Frontal cortex (tissue), 3 donors: ENCODE measurements at regions not wholly inside any gene's neighbourhood (a gene's known extent, or its start where the extent isn't known, plus 50 kb on each side); places are given as distances from the start of the nearest gene placed in this dataset.
"Not testable (repeated sequence)": the region's sequence is repeated elsewhere in the genome, so short reads cannot be mapped to it uniquely, and the experiment has no call there.

Experiments used
- DNase-seq, 2 donors: peaks; one replicate each; pipeline ENCODE4 v3.0.0; 2012; ENCODE audit warnings: low spot score in 2 of 2
- FAIRE-seq: peaks from 2 replicates; lab custom pipeline; 2012; peaks lifted over from hg19 to GRCh38; lab: Jason Lieb, UNC
- donor health status: control.
- donor health status: control.
- donor health status: control.

GRCh38 chr10:28733245-28733644 is 55.9 kb downstream of the BAMBI start:
- FAIRE-seq (no peak), DNase-seq (no peak)

DNA sequence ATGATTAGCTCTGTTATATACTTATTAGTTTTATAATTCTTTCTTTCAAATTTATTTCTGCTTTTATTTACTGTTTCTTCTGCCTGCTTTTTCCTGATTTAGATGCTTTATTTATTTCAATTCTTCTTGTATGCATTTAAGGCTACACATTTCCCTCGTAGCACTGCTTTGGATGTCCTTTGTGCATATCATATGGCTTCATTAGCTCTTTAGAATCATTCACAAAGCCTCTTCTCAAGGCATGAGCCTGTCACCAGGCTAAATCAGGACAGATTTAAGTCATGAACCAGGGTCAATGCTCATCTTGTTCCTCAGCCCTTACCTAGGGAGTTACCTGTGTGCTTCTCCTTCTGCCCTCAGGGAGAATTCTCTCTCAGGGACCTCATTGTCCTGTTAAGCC is 56.3 kb downstream of the BAMBI start:
- DNase-seq (no peak), FAIRE-seq (no peak)

GRCh38 chr10:28734938-28735759 is 57.8 kb downstream of the BAMBI start:
- FAIRE-seq (no peak), DNase-seq (no peak)

GRCh38 chr10:28737096-28737495 is 59.8 kb downstream of the BAMBI start:
- no peak for DNase-seq
- no peak for FAIRE-seq

DNA sequence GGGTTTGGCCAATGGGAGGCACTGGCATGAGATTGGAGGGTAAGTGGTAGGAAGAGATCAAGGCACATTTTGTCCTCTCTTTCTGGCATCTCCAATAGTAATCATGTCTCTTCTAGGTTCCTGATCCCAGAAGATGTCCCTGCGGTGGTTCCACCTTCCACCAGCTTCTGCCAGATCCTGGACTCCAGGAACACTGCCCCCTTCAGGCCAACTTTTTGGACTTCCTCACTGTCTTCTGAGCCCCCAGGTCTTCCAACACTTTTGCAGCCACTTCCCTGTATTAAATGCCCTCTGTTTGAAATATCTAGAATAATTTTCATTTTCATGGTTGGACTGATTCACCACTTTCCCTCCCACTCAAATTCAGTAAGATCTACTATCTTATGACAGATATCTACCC is 60.9 kb downstream of the BAMBI start:
- DNase-seq (no peak), FAIRE-seq (no peak)

- DNase-seq: no peak
- FAIRE-seq: no peak
Observed at GRCh38 chr10:28743576-28743975, 66.3 kb downstream of the BAMBI start.

GRCh38 chr10:28744069-28744768 is 66.9 kb downstream of the BAMBI start:
- FAIRE-seq (no peak), DNase-seq (no peak)

DNA sequence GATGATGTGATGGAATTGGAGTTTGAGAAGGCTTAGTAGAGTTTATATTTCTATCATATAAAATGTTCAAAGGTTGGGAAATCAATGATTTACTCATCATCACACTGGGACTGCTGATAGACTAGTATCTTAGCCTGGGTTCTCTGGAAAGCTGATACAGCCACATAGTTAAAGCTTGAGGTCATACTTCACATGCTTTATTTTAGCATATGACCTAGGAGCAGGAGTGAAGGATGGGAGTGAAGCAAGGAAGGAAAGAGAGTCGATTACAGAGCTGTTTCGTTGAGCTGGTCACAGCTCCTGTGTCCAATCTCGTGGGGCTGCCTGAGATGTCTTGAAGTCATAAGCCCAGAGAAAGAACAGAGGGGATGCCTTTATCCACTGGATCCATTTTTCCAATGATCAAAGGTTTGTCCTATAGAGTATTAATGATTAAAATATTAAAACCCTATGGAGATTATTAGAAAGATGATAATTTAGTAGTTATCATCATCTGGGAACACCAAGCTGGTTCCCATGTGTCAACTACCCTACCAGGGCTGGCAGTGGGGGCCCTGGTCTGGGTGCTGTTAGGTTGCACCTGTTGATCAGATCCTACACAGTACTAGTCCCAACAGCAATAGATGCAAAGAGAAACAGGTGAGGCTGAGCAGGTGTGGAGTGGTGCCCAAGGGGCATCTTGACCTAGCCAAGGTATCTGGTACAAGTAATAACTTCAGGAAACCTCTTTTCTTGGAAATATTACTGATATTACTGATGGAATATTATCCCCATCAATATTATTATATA is 77.8 kb downstream of the BAMBI start:
- FAIRE-seq: no peak
- DNase-seq: no peak

GRCh38 chr10:28761084-28761846 is 83.9 kb downstream of the BAMBI start:
- FAIRE-seq (no peak), DNase-seq (no peak)

DNA sequence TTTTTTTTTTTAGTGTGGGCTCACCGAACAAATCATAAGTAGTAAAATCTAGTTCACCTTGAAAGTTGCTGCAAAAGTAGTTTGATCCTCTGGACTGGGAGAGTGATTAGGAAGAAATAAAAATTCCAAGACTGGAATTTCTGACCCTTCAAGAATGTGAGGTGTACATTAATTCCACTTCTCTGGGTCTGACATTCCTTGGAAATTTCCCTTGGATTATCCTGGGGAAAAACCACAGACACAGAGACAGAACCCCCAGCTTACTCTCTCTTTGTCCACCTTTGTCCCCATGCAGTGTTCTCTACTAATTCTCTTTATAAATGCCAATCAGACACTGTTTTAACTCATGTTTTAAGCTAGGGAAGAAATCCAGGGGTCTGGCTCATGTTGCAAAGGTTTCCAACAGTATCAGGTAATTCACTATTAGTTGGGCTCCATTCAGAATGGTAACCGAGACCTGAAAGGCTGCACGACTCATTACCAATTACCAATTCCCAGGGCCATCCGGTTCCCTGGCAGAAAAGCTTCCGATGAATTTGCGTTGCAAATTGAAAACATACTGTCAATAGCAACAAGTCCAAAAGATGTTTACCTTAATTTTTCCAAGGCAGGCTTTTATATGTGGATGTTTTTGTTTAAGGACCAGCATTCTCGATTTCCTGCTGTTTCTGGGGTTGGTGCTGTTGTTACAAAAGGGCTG is 86.3 kb downstream of the BAMBI start:
- FAIRE-seq: no peak
- no peak for DNase-seq

- no peak for FAIRE-seq
Observed at GRCh38 chr10:28765641-28766040, 88.3 kb downstream of the BAMBI start.

GRCh38 chr10:28768227-28768626 is 90.9 kb downstream of the BAMBI start:
- peak; percentile 20 to 53 for DNase-seq

More at GRCh38 chr10:28765641-28766040, 88.3 kb downstream of the BAMBI start:
- no peak for DNase-seq

DNA sequence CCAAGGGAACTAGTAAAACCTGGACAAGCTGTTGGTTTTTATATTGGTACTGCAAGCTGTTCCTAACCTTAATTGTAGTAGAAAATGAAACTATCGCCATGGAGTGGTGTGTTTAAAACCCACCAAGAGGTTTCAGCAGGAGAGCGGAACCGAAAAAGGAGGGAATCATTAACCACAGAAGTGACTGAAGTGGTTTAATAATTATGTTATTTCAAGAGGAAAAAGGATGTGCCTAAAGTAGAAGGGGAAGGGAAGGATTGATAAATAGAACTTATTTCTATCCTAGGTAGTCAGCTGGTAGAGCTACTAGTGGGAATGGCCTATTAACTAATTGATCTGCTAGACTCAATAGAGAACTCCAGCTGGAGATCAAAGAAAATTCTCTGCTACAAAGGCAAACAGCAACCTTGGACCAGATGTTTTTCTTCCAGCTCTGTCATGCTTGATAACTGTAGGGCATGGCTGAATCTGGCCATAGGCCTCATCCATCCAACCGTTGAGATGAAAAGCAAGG is 91.8 kb downstream of the BAMBI start:
- FAIRE-seq (no peak), DNase-seq (no peak)

More at GRCh38 chr10:28768227-28768626, 90.9 kb downstream of the BAMBI start:
- FAIRE-seq: no peak

DNA sequence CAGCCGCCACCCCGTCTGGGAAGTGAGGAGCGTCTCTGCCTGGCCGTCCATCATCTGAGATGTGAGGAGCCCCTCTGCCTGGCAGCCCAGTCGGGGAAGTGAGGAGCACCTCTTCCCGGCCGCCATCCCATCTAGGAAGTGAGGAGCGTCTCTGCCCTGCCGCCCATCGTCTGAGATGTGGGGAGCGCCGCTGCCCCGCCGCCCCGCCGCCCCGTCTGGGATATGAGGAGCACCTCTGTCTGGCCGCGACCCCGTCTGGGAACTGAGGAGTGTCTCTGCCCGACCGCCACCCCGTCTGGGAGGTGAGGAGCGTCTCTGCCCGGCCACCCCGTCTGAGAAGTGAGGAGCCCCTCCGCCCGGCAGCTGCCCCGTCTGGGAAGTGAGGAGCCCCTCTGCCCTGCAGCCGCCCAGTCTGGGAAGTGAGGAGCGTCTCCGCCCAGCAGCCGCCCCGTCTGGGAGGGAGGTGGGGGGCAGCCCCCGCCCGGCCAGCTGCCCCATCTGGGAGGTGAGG is 94.3 kb downstream of the BAMBI start:
- DNase-seq, FAIRE-seq: not testable (repeated sequence)

DNA sequence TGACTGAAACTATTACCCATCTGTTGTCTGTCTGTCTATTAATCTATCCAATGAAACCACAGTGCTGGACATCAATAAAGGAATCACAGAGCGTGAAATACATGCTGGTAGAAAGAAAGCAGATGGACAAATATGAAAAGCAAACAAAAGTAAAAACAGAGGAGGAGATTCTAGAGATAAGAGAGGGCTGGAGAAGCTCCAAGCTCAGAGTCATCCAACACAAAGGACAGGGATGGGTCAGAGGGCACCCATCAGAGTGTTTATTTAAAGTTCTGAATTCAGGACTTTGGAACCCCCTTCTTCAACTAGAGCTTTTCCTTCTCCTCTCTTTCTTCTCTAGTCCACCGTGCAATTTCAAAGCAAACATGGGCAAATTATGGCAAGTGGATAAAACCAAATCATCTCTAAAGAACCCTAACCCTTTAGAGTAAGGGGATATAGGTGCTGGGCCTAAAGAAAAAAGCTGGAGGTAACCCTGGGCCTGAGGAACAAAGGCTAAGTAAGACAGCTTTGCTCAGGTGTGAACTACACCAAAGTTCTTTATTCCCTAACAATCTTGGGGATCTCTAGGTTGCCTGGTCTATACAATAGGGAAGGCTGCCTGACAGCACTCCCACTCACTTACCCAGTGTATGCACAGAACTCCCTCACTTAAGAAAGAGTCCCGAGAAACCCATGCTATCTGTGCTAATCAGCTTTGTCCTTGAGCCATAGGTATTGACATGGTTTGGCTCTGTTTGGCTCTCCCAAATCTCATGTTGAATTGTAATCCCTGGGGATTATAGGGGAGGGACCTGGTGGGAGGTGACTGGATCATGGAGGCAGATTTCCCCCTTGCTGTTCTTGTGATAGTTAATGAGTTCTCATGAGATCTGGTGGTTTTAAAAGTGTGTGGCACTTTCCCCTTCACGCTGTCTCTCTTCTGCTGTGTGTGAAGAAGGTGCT is 97.0 kb downstream of the BAMBI start:
- no peak for DNase-seq
- FAIRE-seq: no peak

DNA sequence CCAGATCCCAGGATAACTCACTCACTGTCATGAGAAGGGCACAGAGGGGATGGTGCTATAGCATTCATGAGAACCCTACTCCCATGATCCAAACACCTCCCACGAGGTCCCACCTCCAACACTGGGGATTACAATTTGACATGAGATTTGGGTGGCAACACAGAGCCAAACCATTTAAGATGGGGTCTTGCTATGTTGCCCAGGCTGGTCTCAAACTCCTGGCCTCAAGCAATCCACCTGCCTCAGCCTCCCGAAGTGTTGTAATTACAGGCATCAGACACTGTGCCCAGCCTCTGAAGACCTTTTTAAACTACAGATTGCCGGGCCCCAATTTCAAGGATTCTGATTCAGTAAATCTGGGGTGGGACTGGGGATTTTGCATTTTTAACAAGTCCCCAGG is 98.5 kb downstream of the BAMBI start:
- no peak for FAIRE-seq
- no peak for DNase-seq

GRCh38 chr10:28776519-28776918 is 99.2 kb downstream of the BAMBI start:
- FAIRE-seq: no peak
- DNase-seq: no peak

DNA sequence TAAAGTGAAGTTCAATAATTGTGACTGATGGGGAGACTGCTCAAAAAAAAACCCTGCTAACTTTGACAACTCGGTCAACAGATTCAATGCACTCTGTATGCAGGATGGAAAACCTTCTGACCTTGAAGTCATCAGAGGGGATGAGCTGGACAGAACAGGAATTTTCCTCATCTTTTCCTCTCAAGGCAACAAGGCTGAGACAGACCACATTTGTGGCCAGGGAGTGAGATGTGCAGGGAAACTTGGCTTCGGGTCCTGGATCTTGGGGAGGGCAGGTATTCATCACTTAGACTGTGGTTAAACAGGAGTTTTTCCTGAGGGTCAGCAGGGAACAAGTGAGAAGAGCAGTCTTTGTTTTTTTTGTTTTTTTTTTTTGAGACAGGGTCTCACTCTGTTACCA is 100.6 kb downstream of the BAMBI start:
- DNase-seq (no peak), FAIRE-seq (no peak)
